ENCODE measurements at regions not wholly inside any gene's neighbourhood (a gene's known extent, or its start where the extent isn't known, plus 50 kb on each side); places are given as distances from the start of the nearest gene placed in this dataset.

GRCh38 chr18:33826151-33826550 lies 248.1 kb downstream of the ASXL3 start:
- H3K9me3 Mint-ChIP-seq: no peaks in the 10 kb centered on the region; the same call in 1 of the 2 replicates
- H3K27me3 Mint-ChIP-seq (ENCODE audit: low read depth): no peaks in the 10 kb centered on the region
- H3K4me3 Mint-ChIP-seq: no peak overlapping the region
- TF ChIP-seq NFYB (CRISPR knock-in tag; conservative IDR thresholded peaks at IDR 0.05; ENCODE audit: low read depth) (no peak), STAT6 (CRISPR knock-in tag; conservative IDR thresholded peaks at IDR 0.05; ENCODE audit: low read depth) (no peak), OVOL2 (CRISPR knock-in tag; IDR thresholded peaks at IDR 0.05; ENCODE audit: borderline replicate concordance) (no peak), GRHL2 (CRISPR knock-in tag; IDR thresholded peaks at IDR 0.05; ENCODE audit: insufficient replicate concordance, severe bottlenecking) (no peak), ZMAT4 (CRISPR knock-in tag; IDR thresholded peaks at IDR 0.05) (no peak), USF1 (CRISPR knock-in tag; IDR thresholded peaks at IDR 0.05) (no peak), ELF4 (CRISPR knock-in tag; IDR thresholded peaks at IDR 0.05; ENCODE audit: low read depth) (no peak), ZNF416 (CRISPR knock-in tag; IDR thresholded peaks at IDR 0.05) (no peak), RELA (CRISPR knock-in tag; IDR thresholded peaks at IDR 0.05; ENCODE audit: borderline replicate concordance) (no peak), GTF2I (CRISPR knock-in tag; conservative IDR thresholded peaks at IDR 0.05) (no peak), ATF1 (CRISPR knock-in tag; IDR thresholded peaks at IDR 0.05) (no peak), JAZF1 (CRISPR knock-in tag; IDR thresholded peaks at IDR 0.05) (no peak), FOXP1 (CRISPR knock-in tag; IDR thresholded peaks at IDR 0.05; ENCODE audit: borderline replicate concordance) (no peak), ZNF281 (CRISPR knock-in tag; IDR thresholded peaks at IDR 0.05) (no peak), E2F1 (CRISPR knock-in tag; IDR thresholded peaks at IDR 0.05) (no peak), ZBTB21 (CRISPR knock-in tag; IDR thresholded peaks at IDR 0.05; ENCODE audit: borderline replicate concordance) (no peak), EMX1 (CRISPR knock-in tag; IDR thresholded peaks at IDR 0.05) (no peak), MAX (CRISPR knock-in tag; IDR thresholded peaks at IDR 0.05) (no peak), IRF2 (CRISPR knock-in tag; IDR thresholded peaks at IDR 0.05; ENCODE audit: borderline replicate concordance, low read depth) (no peak)
- H3K4me1 Mint-ChIP-seq: no peaks in the 10 kb centered on the region
- no peak overlapping the region for H3K27ac Mint-ChIP-seq
- CTCF ChIA-PET: interaction anchor here (2.0 kb wide), 1 partner anchor 8 kb away, joined by 4 read pairs; no protein-coding TSS in a partner anchor
- no peaks in the 10 kb centered on the region for H3K36me3 Mint-ChIP-seq
- POLR2A ChIA-PET: no interaction called here
- no peak for DNase-seq (ENCODE audit: low spot score)
- ATAC-seq: no peak

Measured in WTC11 (cell line).